GM19463 (cell line): ENCODE measurements at regions not wholly inside any gene's neighbourhood (a gene's known extent, or its start where the extent isn't known, plus 50 kb on each side); places are given as distances from the start of the nearest gene placed in this dataset.
"Not testable (repeated sequence)": the region's sequence is repeated elsewhere in the genome, so short reads cannot be mapped to it uniquely, and the experiment has no call there.

Source experiments
- ATAC-seq: cut with Tn5 transposase; IDR thresholded peaks from one replicate; pipeline ENCODE4 v1.9.1; 2021; ENCODE audit warnings: mild to moderate bottlenecking, moderate library complexity; ENCODE audit not compliant: unreplicated experiment

DNA sequence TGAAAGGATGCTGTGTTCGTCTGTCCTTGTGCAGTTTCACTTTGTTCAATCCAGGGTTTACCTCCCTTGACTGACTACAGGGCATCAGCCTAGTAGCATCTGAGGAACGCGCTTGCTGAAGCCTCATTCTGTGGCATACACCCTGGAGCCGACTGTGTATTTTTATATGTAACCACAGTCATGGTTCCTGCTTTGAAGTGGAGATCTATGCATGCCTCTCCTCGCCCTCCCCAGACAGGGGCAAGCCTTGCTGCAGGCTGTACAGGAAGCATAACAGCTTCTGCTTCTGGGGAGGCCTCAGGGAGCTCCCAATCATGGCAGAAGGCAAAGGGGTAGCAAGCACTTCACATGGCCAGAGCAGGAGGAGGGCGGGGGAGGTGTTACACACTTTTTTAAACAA, 262.1 kb downstream of the BCL11B start:
- no peak for ATAC-seq

DNA sequence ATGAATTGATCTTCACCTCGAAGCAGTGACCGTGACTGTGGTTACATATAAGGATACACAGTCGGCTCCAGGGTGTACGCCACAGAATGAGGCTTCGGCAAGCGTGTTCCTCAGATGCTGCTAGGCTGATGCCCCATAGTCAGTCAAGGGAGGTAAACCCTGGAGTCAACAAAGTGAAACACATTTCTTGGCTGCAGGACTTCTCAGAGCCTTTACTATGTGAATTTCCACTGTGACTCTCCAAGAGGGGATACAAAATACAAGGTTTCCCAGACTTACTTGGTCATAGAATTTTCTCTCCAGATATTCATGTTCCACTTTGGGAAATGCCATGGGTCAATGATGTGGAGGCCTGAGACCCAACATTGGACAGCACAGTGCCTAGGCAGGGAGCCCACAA, 260.6 kb downstream of the BCL11B start:
- ATAC-seq = no peak

GRCh38 chr14:99012703-99013102, 259.3 kb downstream of the BCL11B start:
- no peak for ATAC-seq

DNA sequence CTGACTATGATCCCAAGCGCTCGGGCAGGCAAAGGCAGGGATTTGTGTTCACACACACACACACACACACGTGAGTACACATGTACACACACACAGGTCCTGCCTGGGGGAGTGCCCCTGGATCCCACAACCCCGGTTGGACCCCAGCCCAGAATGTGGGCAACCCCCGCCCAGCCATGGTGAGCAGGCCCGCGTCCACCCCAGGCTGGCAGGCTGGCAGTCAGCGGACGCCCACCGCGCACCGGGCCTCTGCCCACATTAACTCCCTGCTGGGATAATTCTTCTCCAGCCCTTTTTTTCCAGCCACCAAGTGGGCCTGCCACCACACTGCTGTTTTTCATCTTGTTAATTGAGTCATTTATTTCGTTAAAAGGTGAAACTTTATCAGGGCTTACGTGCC, 256.2 kb downstream of the BCL11B start:
- no peak for ATAC-seq

GRCh38 chr14:99023371-99023770, 248.6 kb downstream of the BCL11B start:
- no peak for ATAC-seq

- no peak for ATAC-seq
These were observed 247.1 kb downstream of the BCL11B start for GRCh38 chr14:99024926-99025325.

DNA sequence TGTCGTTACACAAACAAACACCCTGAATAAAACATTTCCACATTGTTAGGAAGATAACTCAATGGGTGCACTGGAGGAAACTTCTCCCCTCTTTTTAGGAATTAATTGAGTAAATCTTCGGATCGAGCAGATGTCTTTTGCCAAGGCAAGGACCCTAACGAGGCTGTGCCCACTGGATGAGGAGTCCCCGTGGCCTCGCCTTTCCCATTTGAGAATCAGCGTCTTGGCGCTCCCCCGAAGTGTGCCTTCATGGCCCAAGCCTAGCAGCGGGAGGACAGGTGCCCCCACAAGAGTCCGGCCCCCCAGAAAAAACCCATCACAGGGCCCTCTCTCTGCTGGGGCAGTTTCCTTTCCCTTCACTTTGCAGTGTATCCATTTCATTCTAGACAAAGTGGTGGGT, 246.6 kb downstream of the BCL11B start:
- no peak for ATAC-seq

GRCh38 chr14:99026471-99026870, 245.5 kb downstream of the BCL11B start:
- ATAC-seq = no peak

DNA sequence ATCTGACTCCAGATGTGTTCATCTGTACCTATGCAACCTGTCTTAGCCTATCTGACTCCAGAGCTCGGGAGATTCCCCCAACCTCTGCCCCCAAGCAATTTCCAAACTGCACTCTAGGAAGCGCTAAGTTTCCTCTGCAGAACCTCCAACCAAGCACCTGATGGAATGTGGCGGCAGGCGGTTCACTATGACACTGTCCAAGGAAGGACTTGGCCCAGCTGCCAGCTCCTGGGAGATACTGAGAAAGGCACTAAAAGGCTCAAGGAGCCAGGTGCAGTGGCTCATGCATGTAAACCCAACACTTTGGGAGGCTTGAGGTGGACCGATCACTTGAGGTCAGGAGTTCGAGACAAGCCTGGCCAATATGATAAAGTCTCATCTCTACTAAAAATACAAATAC, 244.0 kb downstream of the BCL11B start:
- no peak for ATAC-seq

DNA sequence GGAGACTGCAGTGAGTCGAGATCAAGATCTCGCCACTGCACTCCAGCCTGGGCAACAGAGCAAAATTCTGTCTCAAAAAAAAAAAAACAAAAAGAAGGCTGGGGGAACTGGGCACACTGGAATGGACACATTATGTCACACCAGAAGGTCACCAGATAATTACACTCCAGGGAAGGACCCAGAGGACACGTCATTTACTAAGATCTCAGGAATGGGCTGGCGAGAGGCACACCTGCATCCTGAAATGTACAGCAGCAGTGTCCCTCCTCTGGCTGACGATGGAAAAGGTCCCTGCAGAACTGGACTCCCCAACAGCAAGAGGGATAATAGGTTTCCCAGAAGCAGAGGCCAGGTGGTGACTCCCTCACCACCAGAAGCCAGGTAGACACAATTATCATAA, 243.5 kb downstream of the BCL11B start:
- ATAC-seq = no peak

DNA sequence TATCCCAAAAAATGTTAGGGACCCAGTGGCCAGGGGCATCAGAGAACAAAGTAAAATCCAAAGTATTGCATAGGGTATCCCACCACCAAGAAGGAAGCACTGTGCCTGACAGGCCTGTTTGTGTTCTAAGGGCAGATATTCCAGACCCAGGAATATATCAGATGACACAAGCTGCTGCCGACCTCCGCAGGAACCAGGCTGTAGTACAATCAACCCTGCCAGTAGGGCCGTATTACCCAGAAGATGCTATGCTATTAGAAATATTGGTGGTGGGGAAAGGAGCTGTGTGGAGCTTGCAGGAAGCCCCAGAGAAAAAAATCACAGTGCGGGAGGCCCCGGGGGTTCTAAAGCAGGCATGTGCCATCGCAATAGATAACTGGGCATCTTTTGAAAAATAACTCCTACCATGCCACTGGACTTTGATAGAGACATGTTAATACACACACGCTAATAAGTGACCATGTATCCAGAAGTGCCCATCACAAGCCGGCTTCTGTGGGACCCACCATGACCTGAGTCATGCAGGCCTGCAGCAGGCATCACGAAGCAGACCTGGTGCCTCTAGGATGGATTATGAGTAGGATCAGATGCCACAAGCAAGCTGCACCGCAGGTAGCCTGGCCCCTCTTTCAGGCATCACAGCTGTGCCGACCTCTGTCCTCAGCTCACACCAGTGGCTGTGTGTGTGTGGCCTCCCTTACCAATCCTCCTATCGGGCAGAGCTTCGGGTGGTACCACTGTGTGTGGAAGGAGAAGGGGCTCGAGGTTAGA, 242.7 kb downstream of the BCL11B start:
- ATAC-seq = no peak

DNA sequence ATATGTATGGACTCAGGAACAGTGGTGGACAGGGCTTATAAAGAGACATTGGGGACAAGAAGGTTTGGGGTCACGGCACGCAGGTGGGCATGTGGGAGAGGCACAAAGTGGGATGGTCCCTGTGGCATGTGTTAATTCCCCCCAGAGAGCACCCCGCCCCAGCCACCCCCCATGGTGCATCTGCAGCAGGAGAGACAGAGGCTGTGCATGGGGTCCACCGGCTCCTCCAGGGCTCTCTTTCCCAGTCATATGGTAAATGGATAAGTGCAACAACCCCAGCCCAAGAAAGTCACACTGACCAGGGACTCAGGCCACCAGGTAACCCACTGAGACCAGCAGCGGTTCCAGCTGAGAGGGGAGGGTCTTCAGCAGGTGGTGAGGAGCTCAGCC, 242.1 kb downstream of the BCL11B start:
- ATAC-seq = no peak

DNA sequence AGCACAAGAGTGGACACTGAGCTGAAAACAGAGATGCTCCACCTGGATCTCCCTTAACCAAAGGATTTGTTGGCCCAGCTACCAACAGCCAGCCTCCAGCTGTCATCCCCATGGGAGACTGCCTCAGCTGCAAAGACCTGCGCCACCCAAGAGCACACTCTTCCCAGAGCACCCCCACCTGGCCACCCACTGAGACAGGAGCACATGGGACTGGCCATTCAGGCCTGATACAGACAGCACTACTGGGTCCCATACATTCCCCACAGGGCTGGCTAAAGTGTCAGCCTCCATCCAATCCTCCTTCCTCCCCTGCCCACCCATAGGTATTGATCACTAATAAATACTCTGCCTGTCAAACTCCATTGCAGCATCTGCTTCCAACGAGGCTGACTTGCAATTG, 241.5 kb downstream of the BCL11B start:
- no peak for ATAC-seq

GRCh38 chr14:99032759-99033158, 239.2 kb downstream of the BCL11B start:
- no peak for ATAC-seq

GRCh38 chr14:99033951-99034350, 238.0 kb downstream of the BCL11B start:
- ATAC-seq = no peak

- ATAC-seq = no peak
These were observed 237.3 kb downstream of the BCL11B start for GRCh38 chr14:99034711-99035171.

DNA sequence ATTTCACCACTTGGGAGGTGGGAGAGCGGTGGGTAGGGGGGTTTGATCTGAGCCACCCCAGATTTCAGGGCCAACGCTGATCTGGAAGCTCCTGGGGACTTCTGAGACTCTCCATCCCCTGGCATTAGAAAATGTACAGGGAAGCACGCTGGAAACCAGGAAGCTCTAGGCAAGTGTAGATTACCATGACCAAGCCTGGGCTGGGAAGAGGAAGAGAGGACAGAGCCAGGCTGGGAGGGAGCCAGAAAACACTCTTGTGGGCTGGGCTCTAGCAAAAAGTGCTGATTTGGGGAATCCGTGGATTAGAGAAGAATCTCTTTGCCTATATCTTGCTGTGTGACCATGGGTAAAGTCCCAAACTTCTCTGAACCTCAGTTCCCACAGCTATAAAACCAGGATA, 236.7 kb downstream of the BCL11B start:
- ATAC-seq = no peak

DNA sequence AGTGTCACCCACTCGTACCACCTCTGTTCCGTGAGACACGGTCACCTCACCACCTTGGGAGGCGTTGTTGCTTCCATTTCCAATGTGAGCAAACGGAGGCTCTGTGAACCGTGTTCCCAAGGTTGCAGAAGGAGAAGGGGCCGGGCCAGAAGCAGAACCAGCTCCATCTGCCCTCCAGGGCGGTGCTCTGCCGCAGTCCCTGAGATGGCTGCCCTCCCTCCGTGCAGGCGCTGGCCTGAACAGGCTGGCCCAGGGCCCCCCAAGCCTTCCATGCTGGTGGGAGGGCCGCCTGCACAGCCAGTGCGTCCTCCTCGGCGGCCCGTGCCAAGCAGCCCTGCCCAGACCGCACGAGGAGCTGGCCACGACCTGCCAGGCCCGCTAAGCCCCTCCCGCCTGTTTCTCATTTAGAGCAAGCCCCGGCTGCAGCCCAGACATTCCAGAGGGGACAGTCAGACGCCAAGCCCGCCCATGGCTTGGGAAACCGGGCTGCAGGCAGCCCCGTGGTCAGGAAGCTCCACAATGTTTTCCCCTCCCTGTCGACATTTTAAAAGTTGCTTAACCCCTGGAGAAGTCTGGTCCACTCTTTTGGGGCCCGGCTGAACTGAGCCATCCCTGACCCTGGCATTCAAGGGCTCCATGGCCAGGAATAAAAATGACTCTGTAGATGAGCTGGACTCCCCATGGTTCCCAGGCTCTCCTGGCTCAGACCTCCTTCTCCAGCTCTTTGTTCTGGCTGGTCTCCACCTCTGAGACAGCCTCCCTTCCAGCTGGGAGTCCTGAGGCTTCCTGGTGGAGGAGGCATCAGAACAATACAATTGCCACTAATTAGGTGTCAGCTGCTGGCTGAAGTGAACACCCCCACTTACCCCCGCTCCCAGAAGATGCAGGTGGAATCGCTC, 236.0 kb downstream of the BCL11B start:
- no peak for ATAC-seq

DNA sequence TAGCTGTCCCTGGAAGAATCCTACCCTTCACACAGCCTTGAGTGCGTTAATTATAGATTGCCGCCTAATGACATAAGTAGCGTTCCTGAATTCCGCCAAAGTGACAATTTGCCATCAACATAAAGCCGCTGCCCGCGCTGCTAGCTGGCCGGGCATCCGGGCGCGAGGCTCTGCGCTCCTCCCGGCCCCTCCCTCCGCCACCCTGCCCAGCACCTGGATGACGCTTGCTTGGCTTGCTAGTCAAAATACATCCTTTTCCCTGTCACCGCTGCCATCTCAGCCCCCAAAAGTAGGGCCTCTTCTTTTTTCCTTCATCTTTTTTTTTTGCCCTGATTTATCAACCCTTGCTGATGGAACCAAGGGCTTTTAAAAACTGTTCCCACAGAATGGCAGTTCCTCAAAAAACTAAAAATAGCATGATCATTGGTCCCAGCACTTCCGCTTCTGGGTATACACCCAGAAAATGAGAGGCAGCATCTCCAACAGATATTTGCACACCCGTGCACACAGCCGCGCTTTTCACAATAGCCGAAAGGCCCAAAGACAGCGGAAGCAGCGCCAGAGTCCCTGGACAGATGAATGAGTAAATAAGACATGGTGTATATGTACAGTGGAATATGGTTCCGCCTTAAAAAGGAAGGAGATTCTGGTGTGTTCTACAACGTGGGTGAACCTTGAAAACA, 235.2 kb downstream of the BCL11B start:
- ATAC-seq = no peak

GRCh38 chr14:99037326-99037725, 234.7 kb downstream of the BCL11B start:
- not testable (repeated sequence) for ATAC-seq

DNA sequence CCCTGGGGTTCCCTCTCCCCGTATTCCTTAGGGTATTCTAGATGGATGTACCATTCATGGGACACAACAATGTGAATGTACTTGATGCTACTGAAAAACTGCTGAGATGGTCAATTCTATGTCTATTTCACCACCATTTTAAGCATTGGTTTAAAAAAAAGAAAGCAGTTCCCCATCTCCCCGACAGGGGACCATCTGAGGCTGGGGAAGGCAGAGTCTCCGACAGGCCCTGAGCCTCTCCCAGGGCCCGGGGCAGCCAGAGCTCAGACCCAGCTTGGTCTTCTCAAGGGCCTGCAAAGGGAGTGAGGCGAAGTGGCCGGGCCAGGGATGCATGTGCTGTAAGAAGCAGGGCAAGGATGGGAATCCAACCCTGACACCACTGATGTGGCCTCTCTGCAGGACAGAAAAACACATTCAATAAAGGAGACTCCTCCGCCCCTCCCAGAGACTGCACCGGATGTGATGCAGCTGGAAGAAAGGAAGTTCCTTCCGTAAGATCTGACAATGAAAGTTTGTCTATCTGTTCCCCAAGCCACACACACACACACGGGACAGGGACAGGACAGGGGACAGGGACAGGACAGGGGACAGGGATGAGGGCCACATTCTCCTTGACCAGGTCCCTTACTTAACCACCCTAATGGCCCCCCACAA, 234.1 kb downstream of the BCL11B start:
- ATAC-seq = no peak
